ENCODE measurements at regions not wholly inside any gene's neighbourhood (a gene's known extent, or its start where the extent isn't known, plus 50 kb on each side); places are given as distances from the start of the nearest gene placed in this dataset.

DNA sequence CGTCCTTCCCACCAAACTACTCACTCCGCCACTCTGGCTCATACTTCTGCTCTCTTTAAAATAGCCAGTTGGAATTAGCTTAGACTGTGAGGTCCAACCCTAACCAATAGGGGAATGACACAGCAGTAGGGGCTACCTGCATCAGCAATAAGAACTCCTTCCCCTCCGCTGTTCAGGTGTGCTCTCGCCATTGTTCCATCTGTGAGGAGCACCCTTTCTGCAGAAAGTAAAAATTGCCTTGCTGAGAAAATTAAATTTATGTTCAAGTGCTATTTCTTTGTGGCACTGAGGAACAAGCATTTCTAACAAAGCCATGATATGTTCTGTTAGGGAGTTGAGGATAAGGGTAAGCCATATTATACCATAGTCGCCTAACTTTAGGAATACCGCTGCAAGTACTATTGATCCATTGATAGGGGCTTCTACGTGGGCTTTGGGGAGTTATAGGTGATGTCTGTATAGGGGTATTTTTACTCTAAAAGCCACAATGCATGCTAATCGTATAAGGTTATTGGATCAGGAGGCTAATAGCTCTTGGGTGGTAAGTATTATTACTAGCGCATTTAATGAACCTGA, 1269.5 kb downstream of the TYW1 start:
- no peak for DNase-seq

- no peak for DNase-seq
Measured at GRCh38 chr7:68267486-68267885, 1270.9 kb downstream of the TYW1 start.

GRCh38 chr7:68269405-68269804, 1272.8 kb downstream of the TYW1 start:
- DNase-seq, result no peak

GRCh38 chr7:68272507-68272906, 1275.9 kb downstream of the TYW1 start:
- no peak for DNase-seq

DNA sequence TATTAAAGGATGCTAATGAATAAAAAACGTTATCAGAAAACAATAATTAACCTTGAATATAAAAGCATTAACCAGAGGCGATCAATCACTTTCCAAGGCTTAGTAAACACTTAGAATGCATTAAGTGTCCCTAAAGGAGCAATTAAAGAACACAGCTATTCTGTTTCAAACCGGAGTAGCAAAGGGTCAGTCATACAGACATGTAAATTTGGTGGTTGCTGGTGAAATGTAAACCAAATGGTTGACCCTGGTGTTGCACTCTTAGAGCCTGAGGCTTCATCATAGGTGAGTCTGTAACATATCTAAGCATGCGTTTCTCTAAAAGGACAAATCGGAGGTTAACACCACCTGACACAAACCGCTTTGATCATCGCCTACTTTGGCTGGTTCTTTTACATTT, 1280.1 kb downstream of the TYW1 start:
- no peak for DNase-seq

- DNase-seq, result no peak
Measured at GRCh38 chr7:68279827-68280400, 1283.3 kb downstream of the TYW1 start.

GRCh38 chr7:68280931-68281330, 1284.3 kb downstream of the TYW1 start:
- no peak for DNase-seq

- no peak for DNase-seq
Measured at GRCh38 chr7:68288144-68288593, 1291.5 kb downstream of the TYW1 start.

DNA sequence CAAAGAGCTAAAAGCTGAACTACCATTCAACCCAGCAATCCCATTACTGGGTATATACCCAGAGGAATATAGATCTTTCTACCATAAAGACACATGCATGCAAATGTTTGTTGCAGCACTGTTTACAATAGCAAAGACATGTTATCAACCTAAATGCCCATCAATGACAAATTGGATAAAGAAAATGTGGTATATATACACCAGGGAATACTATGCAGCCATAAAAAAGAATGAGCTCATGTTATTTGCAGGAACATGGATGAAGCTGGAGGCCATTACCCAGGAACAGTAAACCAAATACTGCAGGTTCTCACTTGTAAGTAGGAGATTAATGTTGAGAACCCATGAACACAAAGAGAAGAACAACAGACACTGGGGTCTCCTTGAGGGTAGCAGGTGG, 1295.1 kb downstream of the TYW1 start:
- DNase-seq, result no peak

DNA sequence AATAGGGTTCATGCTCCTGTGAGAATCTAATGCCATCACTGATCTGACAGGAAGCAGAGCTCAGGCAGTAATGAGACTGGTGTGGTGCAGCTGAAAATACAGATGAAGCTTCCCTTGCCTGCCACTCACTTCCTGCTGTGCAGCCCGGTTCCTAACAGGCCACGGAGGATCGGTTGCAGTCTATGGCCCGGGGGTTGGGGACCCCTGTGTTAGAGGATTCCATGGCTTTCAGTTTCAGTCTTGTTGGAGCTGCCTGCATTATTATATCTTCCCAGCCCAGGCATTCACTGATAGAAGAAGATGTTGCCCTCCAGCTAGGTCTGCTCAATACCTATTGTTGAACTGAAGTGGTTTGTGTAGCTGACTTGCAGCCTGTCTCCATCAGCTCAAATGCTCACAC, 1298.8 kb downstream of the TYW1 start:
- DNase-seq, result no peak

DNA sequence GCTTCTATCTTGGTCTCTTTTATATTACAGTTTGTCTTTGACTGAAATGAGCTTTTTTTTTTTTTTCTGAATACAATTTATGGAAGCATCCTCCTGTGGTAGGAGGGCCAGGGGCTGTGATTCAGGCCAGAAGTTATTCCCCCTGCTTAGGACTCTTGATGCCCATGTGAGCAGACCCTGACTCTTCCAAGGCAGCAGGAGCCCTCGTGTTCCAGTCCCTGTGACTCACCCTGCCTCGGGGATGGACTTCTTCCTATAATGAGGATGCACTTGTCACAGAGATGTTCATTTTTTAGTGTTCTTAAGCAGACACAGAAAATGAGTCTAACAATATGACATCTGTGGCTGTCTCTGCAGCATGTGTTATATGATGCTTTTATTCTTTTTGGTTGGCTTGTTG, 1293.7 kb upstream of the AUTS2 start:
- DNase-seq, result no peak

DNA sequence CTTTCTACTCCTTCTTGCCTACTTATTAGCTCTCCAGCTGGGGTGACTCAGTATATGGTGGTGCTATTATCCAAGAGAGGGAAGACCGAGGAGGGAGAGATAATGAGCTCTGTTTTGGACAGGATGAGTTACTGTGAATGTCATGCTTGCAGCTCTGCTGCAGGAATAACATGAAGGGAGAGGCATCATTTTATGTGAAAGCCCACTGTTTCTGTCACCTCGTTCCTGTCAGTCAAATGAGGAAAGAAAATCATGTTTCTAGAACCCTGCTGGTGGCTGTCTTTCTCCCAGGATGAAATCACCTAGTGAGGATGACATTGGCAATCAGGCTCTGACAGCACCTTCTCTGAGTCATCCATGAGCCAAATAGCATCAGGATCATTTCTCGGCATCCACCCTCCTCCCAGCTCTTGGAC, 1291.6 kb upstream of the AUTS2 start:
- no peak for DNase-seq

DNA sequence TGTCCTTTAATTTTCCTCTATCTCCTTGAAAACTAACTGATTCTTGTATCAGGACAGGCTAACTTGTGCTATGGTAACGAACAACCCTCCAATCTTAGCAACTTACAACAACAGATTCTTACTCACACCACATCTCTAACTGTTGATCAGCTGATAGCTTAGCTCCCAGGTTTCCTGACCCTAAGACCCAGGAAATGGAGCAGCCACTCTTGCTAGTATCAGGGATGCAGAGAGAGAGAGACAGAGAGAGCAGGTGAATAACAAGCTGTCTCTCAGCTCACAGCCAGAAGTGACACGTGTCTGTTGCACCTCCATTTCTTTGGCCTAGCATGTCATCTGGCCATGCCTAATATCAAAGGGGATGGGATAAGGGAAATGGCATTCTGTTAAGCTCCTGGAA, 1289.0 kb upstream of the AUTS2 start:
- DNase-seq, result no peak

GRCh38 chr7:68309806-68310205, 1288.5 kb upstream of the AUTS2 start:
- no peak for DNase-seq

DNA sequence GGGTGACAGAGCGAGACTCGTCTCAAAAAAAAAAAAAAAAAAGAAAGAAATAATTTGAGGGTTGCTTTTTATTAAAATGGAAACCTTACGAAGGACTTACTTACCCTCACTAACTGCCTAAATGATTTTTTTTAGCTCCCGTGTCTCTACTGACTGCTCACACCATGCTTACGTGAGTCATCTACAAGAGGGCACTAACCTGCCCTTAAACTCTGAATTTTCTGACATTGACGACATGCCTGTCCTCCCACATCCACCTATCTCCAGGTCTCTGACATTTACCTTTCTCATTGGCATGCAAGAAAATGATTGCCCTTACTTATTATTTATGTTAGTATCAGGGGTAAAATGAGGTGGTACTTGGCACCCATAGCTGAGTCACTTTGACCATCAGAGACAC, 1286.3 kb upstream of the AUTS2 start:
- no peak for DNase-seq

DNA sequence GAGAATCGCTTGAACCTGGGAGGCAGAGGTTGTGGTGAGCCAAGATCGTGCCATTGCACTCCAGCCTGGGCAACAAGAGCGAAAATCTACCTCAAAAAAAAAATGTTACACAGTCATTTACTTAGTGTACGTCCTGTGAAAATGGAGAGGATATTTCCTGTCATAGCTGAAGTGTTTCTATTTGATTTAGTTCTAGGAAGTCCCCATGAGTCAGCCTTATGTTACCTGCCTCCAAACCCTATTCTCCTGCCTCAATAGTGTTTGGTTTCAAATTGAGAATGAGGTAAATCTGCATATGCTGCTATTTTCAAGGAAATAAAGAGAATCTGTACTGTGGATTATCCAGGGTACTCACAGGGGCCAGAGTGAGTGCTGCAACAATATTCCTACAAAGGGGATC, 1284.5 kb upstream of the AUTS2 start:
- no peak for DNase-seq

GRCh38 chr7:68314208-68314607, 1284.1 kb upstream of the AUTS2 start:
- no peak for DNase-seq

GRCh38 chr7:68317476-68317875, 1280.8 kb upstream of the AUTS2 start:
- no peak for DNase-seq

DNA sequence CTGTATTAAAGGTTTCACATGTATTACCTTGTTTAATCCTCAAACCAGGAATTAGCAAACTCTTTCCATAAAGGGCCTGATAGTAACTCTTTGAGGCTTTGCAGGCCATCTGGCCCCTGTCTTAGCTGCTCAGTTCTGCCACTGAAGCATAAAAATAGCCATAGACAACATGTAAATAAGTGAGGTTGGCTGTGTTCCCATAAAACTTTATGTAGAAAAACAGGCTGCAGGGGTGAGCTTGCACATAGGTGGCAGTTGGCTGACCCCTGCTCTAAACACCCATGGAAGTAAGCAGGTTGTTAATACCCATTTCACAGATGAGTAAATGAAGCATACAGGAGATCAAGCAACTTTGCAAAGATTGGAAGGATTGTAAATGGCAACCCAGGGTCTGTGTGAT, 1279.2 kb upstream of the AUTS2 start:
- DNase-seq, result no peak

- DNase-seq, result no peak
Measured at GRCh38 chr7:68321076-68321639, 1277.1 kb upstream of the AUTS2 start.

- no peak for DNase-seq
Measured at GRCh38 chr7:68321776-68322496, 1276.3 kb upstream of the AUTS2 start.

DNA sequence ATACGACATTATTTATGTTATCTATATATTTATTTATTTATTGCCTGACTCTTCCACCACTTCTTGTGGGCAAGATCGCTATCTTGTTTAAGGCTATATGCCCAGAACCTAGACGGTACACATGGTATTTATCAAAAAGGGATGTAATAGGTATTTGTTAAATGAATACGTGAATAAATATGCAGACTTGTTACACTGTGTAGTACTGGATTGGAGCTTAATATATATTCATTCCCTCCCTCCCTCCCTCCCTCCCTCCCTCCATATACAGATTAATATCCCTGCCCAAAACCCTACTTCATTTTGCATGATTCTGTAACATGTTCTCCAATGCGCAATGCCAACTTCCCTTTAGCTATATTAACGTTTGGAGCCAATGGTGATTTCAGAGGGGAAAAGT, 1273.7 kb upstream of the AUTS2 start:
- no peak for DNase-seq

- DNase-seq, result no peak
Measured at GRCh38 chr7:68334216-68334615, 1264.1 kb upstream of the AUTS2 start.

- no peak for DNase-seq
Measured at GRCh38 chr7:68334636-68335272, 1263.5 kb upstream of the AUTS2 start.

Data from Kasumi-1 (cell line).